ENCODE measurements at regions not wholly inside any gene's neighbourhood (a gene's known extent, or its start where the extent isn't known, plus 50 kb on each side); places are given as distances from the start of the nearest gene placed in this dataset.
A peak's percentile ranks its signal among the peaks of the same experiment; 100 is the strongest.

- Histone ChIP-seq H3K27ac (no peak overlapping the region), H3K4me1 (no peaks in the 10 kb centered on the region), H3K27me3 (no peaks in the 10 kb centered on the region), H3K9me3 (no peaks in the 10 kb centered on the region), H3K4me3 (no peak overlapping the region), H3K36me3 (no peaks in the 10 kb centered on the region)
- DNase-seq (peak in 1 of 2 donors; percentile 25), ATAC-seq (ENCODE audit: low FRiP score in 2 of 2) (no peak)
- TF ChIP-seq CTCF (IDR thresholded peaks at IDR 0.05) (no peak), POLR2A (IDR thresholded peaks at IDR 0.05) (no peak), EP300 (IDR thresholded peaks at IDR 0.05) (no peak), POLR2AphosphoS5 (IDR thresholded peaks at IDR 0.05) (no peak)
- 77 to 88% methylated on average over 2 to 7 of the region's 7 CpGs for WGBS, 2 donors
Measured at GRCh38 chr9:2407450-2407849, 214.1 kb upstream of the VLDLR start.

- no peak for DNase-seq
- TF ChIP-seq POLR2A (IDR thresholded peaks at IDR 0.05), result no peak
- no peak for TF ChIP-seq EP300 (IDR thresholded peaks at IDR 0.05)
- no peak for TF ChIP-seq POLR2AphosphoS5 (IDR thresholded peaks at IDR 0.05)
- no peak for TF ChIP-seq CTCF (IDR thresholded peaks at IDR 0.05)
- 71 to 76% methylated on average over 8 of the region's 8 CpGs for WGBS, 2 donors
- H3K27ac ChIP-seq, result no peak overlapping the region
- H3K27me3 ChIP-seq, result no peaks in the 10 kb centered on the region
- H3K9me3 ChIP-seq, result no peaks in the 10 kb centered on the region
- H3K4me3 ChIP-seq, result no peak overlapping the region
- H3K4me1 ChIP-seq, result no peaks in the 10 kb centered on the region
- ATAC-seq (ENCODE audit: low FRiP score in 2 of 2), result no peak
- no peaks in the 10 kb centered on the region for H3K36me3 ChIP-seq
Measured at GRCh38 chr9:2411459-2412215, 209.9 kb upstream of the VLDLR start.

DNA sequence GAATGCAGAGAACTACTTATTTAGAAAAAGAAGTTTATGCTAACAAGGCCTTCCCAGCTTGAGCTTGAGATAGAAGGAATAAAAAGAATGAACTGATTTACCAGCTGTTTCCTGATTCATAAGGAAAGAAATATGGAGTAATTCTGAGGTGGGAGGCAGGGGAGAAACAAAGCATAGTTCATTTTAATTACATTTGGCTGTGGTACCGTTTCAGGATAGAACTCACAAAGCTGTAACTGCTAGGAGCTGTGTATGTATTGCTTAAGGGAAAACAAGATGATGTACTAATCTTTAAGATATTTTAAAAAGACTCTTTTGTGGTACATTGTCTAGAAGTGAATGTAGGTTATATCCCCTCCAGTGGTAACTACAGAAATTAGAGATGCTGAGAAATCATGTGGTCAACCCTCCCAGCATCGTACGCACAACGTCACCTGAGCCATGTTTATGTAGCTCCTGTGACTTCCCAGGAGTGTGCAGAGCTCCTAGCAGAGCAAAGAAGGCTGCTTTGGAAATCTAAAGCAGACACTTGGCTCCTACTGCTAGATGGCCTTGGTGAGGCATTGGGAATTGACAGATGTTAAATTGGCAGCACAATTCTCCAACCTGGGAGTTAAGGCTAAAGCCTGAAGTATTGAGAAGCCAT is 208.3 kb upstream of the VLDLR start:
- DNase-seq, result no peak
- Histone ChIP-seq H3K27me3 (no peaks in the 10 kb centered on the region), H3K36me3 (no peaks in the 10 kb centered on the region), H3K9me3 (no peaks in the 10 kb centered on the region), H3K4me1 (no peaks in the 10 kb centered on the region), H3K27ac (no peak overlapping the region), H3K4me3 (no peak overlapping the region)
- WGBS, 2 donors, result 63 to 77% methylated on average over 3 to 4 of the region's 4 CpGs
- no peak for TF ChIP-seq EP300 (IDR thresholded peaks at IDR 0.05)
- TF ChIP-seq POLR2A (IDR thresholded peaks at IDR 0.05), result no peak
- TF ChIP-seq CTCF (IDR thresholded peaks at IDR 0.05), result no peak
- no peak for TF ChIP-seq POLR2AphosphoS5 (IDR thresholded peaks at IDR 0.05)
- no peak for ATAC-seq (ENCODE audit: low FRiP score in 2 of 2)

DNA sequence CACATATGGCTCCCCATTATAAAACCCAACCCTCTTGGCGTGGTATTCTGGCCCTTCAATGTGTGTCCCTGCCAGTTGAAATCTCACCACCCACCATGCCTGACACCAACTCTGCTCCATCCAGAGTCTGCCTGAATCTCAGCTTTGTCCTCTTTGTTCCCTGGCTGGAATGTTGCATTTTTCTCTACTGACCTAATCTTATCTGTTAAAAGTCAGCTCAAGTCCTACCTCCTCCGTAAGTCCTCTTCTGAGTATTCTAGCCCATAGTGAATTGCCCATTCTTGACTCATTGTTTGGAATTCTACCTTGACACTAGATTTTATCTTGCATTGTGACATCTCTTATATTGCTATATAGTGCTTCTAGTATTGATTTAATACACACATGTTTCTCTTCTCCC is 207.1 kb upstream of the VLDLR start:
- ATAC-seq (ENCODE audit: low FRiP score in 2 of 2), result no peak
- Histone ChIP-seq H3K27me3 (no peaks in the 10 kb centered on the region), H3K36me3 (no peaks in the 10 kb centered on the region), H3K27ac (no peak overlapping the region), H3K4me1 (no peaks in the 10 kb centered on the region), H3K4me3 (no peak overlapping the region), H3K9me3 (no peaks in the 10 kb centered on the region)
- 90 to 93% methylated on average over 2 of the region's 2 CpGs for WGBS, 2 donors
- TF ChIP-seq POLR2A (IDR thresholded peaks at IDR 0.05) (no peak), POLR2AphosphoS5 (IDR thresholded peaks at IDR 0.05) (no peak), EP300 (IDR thresholded peaks at IDR 0.05) (no peak), CTCF (IDR thresholded peaks at IDR 0.05) (no peak)
- no peak for DNase-seq

Measured in upper lobe of left lung (tissue), 6 donors.